ENCODE measurements at regions not wholly inside any gene's neighbourhood (a gene's known extent, or its start where the extent isn't known, plus 50 kb on each side); places are given as distances from the start of the nearest gene placed in this dataset.

GRCh38 chr4:138826754-138827153 lies 188.8 kb upstream of the NOCT start:
- no peak for DNase-seq (ENCODE audit: low read depth, low spot score)
- no peak overlapping the region for H3K9ac ChIP-seq (ENCODE audit: insufficient read length, low read depth)
- no peaks in the 10 kb centered on the region for H3K36me3 ChIP-seq (ENCODE audit: insufficient read depth, insufficient read length, low read length)
- no peaks in the 10 kb centered on the region for H3K4me1 ChIP-seq (ENCODE audit: insufficient read depth, insufficient read length)
- no peaks in the 10 kb centered on the region for H3K9me3 ChIP-seq (ENCODE audit: insufficient read depth, low read length)
- no peak overlapping the region for H3K4me3 ChIP-seq (ENCODE audit: insufficient read length, low read depth)
- no peak for TF ChIP-seq ZNF274 (IDR thresholded peaks at IDR 0.05; ENCODE audit: low read depth, low read length)
- no peak for TF ChIP-seq YY1 (IDR thresholded peaks at IDR 0.05; ENCODE audit: insufficient read depth, insufficient read length)
- TF ChIP-seq SUZ12 (IDR thresholded peaks at IDR 0.05; ENCODE audit: extremely low read depth, insufficient read depth, insufficient read length): no peak
- no peaks in the 10 kb centered on the region for H3K27me3 ChIP-seq (ENCODE audit: insufficient read depth, insufficient read length)

- H3K27me3 ChIP-seq (ENCODE audit: insufficient read depth, insufficient read length): no peaks in the 10 kb centered on the region
- no peaks in the 10 kb centered on the region for H3K4me1 ChIP-seq (ENCODE audit: insufficient read depth, insufficient read length)
- H3K36me3 ChIP-seq (ENCODE audit: insufficient read depth, insufficient read length, low read length): no peaks in the 10 kb centered on the region
- no peak overlapping the region for H3K9ac ChIP-seq (ENCODE audit: insufficient read length, low read depth)
- no peak overlapping the region for H3K4me3 ChIP-seq (ENCODE audit: insufficient read length, low read depth)
- no peak for DNase-seq (ENCODE audit: low read depth, low spot score)
- TF ChIP-seq ZNF274 (IDR thresholded peaks at IDR 0.05; ENCODE audit: low read depth, low read length) (no peak), YY1 (IDR thresholded peaks at IDR 0.05; ENCODE audit: insufficient read depth, insufficient read length) (no peak), SUZ12 (IDR thresholded peaks at IDR 0.05; ENCODE audit: extremely low read depth, insufficient read depth, insufficient read length) (no peak)
- H3K9me3 ChIP-seq (ENCODE audit: insufficient read depth, low read length): no peaks in the 10 kb centered on the region
These were observed 189.3 kb upstream of the NOCT start for GRCh38 chr4:138826322-138826721.

GRCh38 chr4:138821331-138821730 lies 194.2 kb upstream of the NOCT start:
- Histone ChIP-seq H3K9ac (ENCODE audit: insufficient read length, low read depth) (no peak overlapping the region), H3K4me1 (ENCODE audit: insufficient read depth, insufficient read length) (no peaks in the 10 kb centered on the region), H3K27me3 (ENCODE audit: insufficient read depth, insufficient read length) (no peaks in the 10 kb centered on the region), H3K9me3 (ENCODE audit: insufficient read depth, low read length) (no peaks in the 10 kb centered on the region; the same call in 1 of the 2 replicates), H3K4me3 (ENCODE audit: insufficient read length, low read depth) (no peak overlapping the region), H3K36me3 (ENCODE audit: insufficient read depth, insufficient read length, low read length) (no peaks in the 10 kb centered on the region)
- TF ChIP-seq YY1 (IDR thresholded peaks at IDR 0.05; ENCODE audit: insufficient read depth, insufficient read length) (no peak), SUZ12 (IDR thresholded peaks at IDR 0.05; ENCODE audit: extremely low read depth, insufficient read depth, insufficient read length) (no peak), ZNF274 (IDR thresholded peaks at IDR 0.05; ENCODE audit: low read depth, low read length) (no peak)
- DNase-seq (ENCODE audit: low read depth, low spot score): no peak

- TF ChIP-seq SUZ12 (IDR thresholded peaks at IDR 0.05; ENCODE audit: extremely low read depth, insufficient read depth, insufficient read length) (no peak), ZNF274 (IDR thresholded peaks at IDR 0.05; ENCODE audit: low read depth, low read length) (no peak), YY1 (IDR thresholded peaks at IDR 0.05; ENCODE audit: insufficient read depth, insufficient read length) (no peak)
These were observed 198.7 kb upstream of the NOCT start for GRCh38 chr4:138816875-138817274.

GRCh38 chr4:138815811-138816210 lies 199.8 kb upstream of the NOCT start:
- H3K9ac ChIP-seq (ENCODE audit: insufficient read length, low read depth): no peak overlapping the region
- no peak for TF ChIP-seq YY1 (IDR thresholded peaks at IDR 0.05; ENCODE audit: insufficient read depth, insufficient read length)
- H3K4me1 ChIP-seq (ENCODE audit: insufficient read depth, insufficient read length): no peaks in the 10 kb centered on the region
- DNase-seq (ENCODE audit: low read depth, low spot score): no peak
- H3K27me3 ChIP-seq (ENCODE audit: insufficient read depth, insufficient read length): no peaks in the 10 kb centered on the region
- no peak overlapping the region for H3K4me3 ChIP-seq (ENCODE audit: insufficient read length, low read depth)
- H3K36me3 ChIP-seq (ENCODE audit: insufficient read depth, insufficient read length, low read length): no peaks in the 10 kb centered on the region
- H3K9me3 ChIP-seq (ENCODE audit: insufficient read depth, low read length): no peaks in the 10 kb centered on the region; the same call in 1 of the 2 replicates

More at GRCh38 chr4:138816875-138817274, 198.7 kb upstream of the NOCT start:
- no peaks in the 10 kb centered on the region; the same call in 1 of the 2 replicates for H3K9me3 ChIP-seq (ENCODE audit: insufficient read depth, low read length)
- H3K27me3 ChIP-seq (ENCODE audit: insufficient read depth, insufficient read length): no peaks in the 10 kb centered on the region
- H3K36me3 ChIP-seq (ENCODE audit: insufficient read depth, insufficient read length, low read length): no peaks in the 10 kb centered on the region
- no peak overlapping the region for H3K9ac ChIP-seq (ENCODE audit: insufficient read length, low read depth)
- no peak for DNase-seq (ENCODE audit: low read depth, low spot score)
- H3K4me1 ChIP-seq (ENCODE audit: insufficient read depth, insufficient read length): no peaks in the 10 kb centered on the region
- no peak overlapping the region for H3K4me3 ChIP-seq (ENCODE audit: insufficient read length, low read depth)

- no peaks in the 10 kb centered on the region for H3K27me3 ChIP-seq (ENCODE audit: insufficient read depth, insufficient read length)
- H3K4me1 ChIP-seq (ENCODE audit: insufficient read depth, insufficient read length): no peaks in the 10 kb centered on the region
- H3K9ac ChIP-seq (ENCODE audit: insufficient read length, low read depth): no peak overlapping the region
- TF ChIP-seq YY1 (IDR thresholded peaks at IDR 0.05; ENCODE audit: insufficient read depth, insufficient read length) (no peak), ZNF274 (IDR thresholded peaks at IDR 0.05; ENCODE audit: low read depth, low read length) (no peak), SUZ12 (IDR thresholded peaks at IDR 0.05; ENCODE audit: extremely low read depth, insufficient read depth, insufficient read length) (no peak)
- H3K9me3 ChIP-seq (ENCODE audit: insufficient read depth, low read length): no peaks in the 10 kb centered on the region
- no peaks in the 10 kb centered on the region for H3K36me3 ChIP-seq (ENCODE audit: insufficient read depth, insufficient read length, low read length)
- H3K4me3 ChIP-seq (ENCODE audit: insufficient read length, low read depth): no peak overlapping the region
- DNase-seq (ENCODE audit: low read depth, low spot score): no peak
These were observed 209.8 kb upstream of the NOCT start for GRCh38 chr4:138805736-138806135.

GRCh38 chr4:138804711-138805110 lies 210.9 kb upstream of the NOCT start:
- TF ChIP-seq SUZ12 (IDR thresholded peaks at IDR 0.05; ENCODE audit: extremely low read depth, insufficient read depth, insufficient read length) (no peak), ZNF274 (IDR thresholded peaks at IDR 0.05; ENCODE audit: low read depth, low read length) (no peak)
- DNase-seq (ENCODE audit: low read depth, low spot score): no peak

GRCh38 chr4:138803051-138803450 lies 212.5 kb upstream of the NOCT start:
- DNase-seq (ENCODE audit: low read depth, low spot score): no peak
- Histone ChIP-seq H3K36me3 (ENCODE audit: insufficient read depth, insufficient read length, low read length) (no peaks in the 10 kb centered on the region), H3K9me3 (ENCODE audit: insufficient read depth, low read length) (no peaks in the 10 kb centered on the region), H3K4me1 (ENCODE audit: insufficient read depth, insufficient read length) (no peaks in the 10 kb centered on the region), H3K9ac (ENCODE audit: insufficient read length, low read depth) (no peak overlapping the region), H3K27me3 (ENCODE audit: insufficient read depth, insufficient read length) (no peaks in the 10 kb centered on the region), H3K4me3 (ENCODE audit: insufficient read length, low read depth) (no peak overlapping the region)
- TF ChIP-seq SUZ12 (IDR thresholded peaks at IDR 0.05; ENCODE audit: extremely low read depth, insufficient read depth, insufficient read length): no peak
- no peak for TF ChIP-seq YY1 (IDR thresholded peaks at IDR 0.05; ENCODE audit: insufficient read depth, insufficient read length)
- no peak for TF ChIP-seq ZNF274 (IDR thresholded peaks at IDR 0.05; ENCODE audit: low read depth, low read length)

More at GRCh38 chr4:138804711-138805110, 210.9 kb upstream of the NOCT start:
- no peaks in the 10 kb centered on the region for H3K4me1 ChIP-seq (ENCODE audit: insufficient read depth, insufficient read length)
- H3K9me3 ChIP-seq (ENCODE audit: insufficient read depth, low read length): no peaks in the 10 kb centered on the region
- H3K4me3 ChIP-seq (ENCODE audit: insufficient read length, low read depth): no peak overlapping the region
- H3K36me3 ChIP-seq (ENCODE audit: insufficient read depth, insufficient read length, low read length): no peaks in the 10 kb centered on the region
- H3K9ac ChIP-seq (ENCODE audit: insufficient read length, low read depth): no peak overlapping the region
- no peaks in the 10 kb centered on the region for H3K27me3 ChIP-seq (ENCODE audit: insufficient read depth, insufficient read length)
